Right renal pelvis (tissue), 4 donors: ENCODE measurements at regions not wholly inside any gene's neighbourhood (a gene's known extent, or its start where the extent isn't known, plus 50 kb on each side); places are given as distances from the start of the nearest gene placed in this dataset.

Experiments used
- DNase-seq, 4 donors: peaks; one replicate each; pipeline ENCODE4 v3.0.0-alpha.2; 2013; ENCODE audit warnings: low read depth in 4 of 4, low spot score in 3 of 4, missing footprints in 1 of 4

DNA sequence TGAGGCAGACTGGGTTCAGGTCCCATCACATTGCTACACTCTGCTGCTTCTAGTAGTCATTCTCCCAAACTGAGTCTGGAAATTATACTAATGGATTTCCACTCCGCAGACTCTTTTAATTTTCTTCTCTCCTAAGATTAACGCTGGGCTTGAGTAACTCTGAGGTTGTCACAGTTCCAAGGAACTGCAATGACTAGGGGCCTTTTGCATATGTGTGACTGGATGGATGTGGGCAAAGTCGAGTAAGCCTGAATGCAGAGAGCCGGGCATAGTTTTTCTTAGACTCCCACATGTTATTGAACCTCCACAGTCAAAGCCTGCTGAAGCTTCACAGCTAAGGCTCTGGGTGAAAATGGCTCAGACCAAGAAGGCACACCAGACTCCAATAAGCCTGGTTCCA is 160.9 kb upstream of the PROX1 start:
- DNase-seq = peak in 1 of 4 donors; percentile 14

DNA sequence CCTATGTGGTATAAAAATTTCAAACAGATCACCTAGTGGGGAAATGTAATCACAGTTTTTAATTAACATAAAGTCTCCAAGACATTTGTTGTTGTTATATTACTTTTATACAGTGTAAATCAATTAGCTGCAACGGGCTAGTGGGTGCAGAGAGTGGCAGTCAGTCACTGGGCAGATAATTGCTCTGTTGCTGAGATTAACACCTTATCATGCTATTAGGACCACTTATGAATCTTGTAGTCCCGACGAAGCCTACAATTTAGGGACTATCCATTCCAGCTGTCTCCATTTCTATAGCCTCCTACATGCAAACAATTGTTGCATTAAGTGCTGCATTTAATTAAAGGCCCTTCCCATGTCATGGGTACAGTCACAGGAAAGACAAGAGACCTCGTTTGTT is 158.9 kb upstream of the PROX1 start:
- DNase-seq = no peak

DNA sequence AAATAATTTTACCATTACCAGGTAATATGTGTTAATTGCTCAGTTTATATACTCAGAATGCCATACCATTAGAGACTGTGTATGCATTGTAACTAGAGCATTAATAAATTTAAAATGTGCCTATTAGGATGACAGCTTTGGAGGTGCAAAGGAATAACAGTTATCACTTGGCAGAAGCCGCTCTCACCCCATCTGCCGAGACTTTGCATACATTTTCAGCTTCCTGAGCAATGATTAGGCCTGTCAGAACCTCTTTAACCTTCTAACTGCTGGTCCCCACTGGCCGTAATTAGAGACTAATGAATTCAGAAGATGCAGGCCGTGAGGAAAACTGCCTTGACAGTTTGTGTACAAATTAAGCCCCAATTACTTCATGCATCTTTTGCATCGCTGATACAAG is 158.0 kb upstream of the PROX1 start:
- DNase-seq = no peak

DNA sequence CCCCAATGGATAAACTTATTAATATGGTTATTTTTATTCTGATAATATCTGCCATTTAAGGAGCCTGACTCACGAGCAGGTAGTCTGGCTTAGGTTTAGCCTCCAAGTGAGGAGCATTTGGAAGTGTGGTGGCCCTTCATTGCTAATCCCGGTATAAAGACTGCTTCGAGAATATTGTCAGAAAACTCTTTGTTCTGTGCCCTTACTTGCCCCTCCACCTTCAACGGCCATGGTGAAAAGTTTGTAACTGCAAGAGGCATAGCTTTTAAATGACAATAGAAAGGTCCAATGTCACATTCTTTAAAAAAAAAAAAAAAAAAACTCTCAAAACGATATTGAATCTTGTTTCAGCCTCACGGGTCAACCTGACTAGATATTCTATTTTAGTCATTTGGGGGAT is 157.4 kb upstream of the PROX1 start:
- no peak for DNase-seq

DNA sequence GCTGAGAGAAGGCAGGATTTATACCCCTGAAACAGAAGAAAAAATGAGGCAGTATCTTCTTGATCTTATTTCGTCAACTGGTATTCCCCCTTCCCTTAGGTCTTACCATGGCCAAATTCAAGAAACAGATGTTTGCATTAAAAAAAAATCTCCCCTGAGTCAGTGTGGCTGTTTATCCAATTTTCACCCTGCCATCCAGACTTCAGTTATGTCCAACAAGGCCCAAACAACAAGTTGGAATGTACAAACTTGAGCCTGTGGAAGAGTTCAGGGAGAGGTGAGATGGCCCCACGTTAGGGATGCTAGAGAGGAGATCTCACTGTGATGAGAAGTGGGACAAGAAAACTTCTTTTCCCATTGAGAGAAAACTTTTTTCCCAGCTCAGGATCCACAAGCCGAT is 147.2 kb upstream of the PROX1 start:
- DNase-seq = no peak

DNA sequence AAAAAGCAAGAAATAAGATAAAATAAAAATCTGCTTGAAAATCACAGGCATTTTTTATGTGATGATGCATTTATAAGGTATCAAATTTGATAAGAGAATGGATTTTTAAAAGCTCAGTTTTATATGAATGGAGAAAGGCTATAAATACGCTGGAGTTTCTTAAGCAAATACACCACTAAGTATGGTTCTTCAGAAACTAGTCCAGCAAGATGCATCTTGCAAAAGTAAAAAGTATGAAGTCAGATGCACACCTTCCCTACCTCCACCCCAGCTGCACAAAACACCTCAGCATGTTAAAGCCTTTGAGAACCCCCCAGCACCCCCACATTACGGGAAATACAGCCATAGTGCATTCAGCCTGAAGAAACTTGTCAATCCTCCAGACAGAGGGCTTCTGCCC is 143.1 kb upstream of the PROX1 start:
- DNase-seq = no peak

DNA sequence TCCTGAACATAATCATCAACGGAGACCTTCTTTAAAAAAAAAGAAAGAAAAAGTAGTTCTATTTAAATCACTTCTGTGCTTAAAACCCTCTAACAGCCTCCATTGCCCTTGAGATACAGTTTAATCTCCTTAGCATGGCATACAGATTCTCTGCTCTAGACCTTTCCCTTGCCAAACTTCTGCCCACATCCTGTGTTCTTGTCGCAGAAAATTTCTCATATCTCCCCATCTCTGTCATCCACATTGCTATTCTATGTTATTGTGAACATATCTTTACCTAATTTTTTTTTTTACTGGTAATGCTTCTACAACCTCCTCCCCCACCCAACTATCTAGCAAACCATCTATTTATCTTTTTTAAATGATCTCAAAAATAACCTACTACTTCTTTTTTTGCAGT is 135.7 kb upstream of the PROX1 start:
- no peak for DNase-seq

DNA sequence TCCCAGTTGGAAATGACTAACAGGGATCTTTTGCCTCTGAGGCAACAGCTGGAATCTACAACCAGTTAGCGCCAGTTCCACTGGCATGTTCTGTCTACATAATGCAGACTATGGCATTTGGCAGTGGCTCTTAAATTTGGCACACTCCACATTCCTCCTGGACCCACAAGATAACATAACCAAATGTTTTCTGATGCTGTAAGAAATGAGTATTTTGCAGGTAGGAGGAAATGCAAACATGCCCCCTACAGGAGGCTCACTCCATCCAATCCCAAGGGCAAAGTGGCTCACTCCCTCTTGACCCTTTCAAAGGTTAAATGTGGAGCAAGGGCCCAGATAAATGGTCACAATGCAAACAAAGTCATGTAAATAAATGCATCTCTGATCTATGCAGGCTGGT is 129.2 kb upstream of the PROX1 start:
- DNase-seq = no peak

DNA sequence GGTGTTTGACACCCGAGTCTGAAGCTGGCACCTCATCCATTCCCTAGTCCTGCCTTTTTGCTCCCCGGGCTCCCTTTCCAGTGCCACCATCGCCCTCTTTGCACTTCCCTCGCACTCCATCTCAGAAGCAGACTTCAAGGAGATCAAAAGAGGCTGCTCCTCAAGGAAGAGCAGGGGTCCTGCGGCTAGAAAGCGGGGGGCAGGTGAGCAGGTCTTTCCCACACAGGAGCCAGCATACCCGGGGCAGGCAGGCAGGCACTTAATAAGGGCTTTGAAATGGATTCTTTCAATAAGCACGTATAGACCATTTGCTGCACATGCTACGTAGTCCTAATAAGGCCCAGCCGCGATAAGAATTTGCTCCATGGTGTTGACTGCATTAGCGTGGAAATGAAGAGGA is 125.9 kb upstream of the PROX1 start:
- DNase-seq = no peak

DNA sequence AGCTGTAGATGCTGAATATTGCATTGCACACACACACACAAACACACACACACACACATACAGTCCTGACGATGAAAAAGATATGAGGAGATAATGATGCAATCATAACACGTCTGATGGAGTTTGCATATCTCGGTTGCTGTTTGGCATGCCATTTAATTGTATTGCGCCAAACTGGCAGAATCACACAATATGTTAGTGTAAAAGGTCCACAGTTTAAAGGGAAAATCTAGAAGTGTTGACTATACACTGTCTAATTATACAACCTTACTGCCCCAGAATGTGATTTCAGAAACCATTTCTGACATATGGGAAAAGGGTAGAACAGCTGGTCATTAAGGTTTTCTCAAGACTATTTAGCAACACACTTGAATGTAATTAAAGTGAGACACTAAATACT is 123.7 kb upstream of the PROX1 start:
- DNase-seq = no peak

DNA sequence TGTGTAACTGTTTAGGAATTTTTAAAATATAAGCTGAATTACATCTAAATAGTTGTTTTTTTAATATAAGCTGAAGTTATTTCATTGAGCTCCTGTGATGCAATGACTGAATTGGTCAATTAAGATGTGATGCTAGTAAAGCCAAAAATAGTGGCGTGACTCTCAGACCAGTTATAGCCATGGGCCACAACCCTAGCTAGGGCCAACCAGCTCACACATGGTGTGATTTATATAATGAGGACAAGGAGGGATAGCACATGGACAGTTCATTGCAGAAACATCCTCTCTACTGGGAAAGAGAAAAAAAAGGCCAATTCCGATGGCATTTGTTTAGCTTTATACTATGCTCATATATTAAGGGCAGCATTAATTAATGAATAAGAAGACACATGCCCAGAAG is 119.3 kb upstream of the PROX1 start:
- DNase-seq = no peak

DNA sequence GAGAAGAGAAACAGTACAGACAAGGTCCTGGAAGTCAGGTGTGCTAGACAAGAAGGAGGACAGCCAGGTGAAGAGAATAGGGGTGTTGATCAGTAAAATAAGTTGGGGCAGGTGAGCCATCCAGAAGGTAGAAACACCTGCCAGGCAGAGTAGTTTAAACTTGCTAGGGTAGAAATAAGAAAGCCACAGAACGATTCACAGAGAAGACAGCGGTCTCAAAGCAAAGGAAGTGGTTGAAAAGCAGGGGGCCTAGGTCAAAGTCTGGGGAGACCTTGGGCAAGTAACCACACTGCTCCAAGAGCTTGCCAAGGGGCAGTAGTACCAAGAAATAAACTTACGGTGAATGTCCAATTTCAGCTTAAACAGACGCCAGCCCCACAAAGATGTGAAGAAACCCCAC is 116.6 kb upstream of the PROX1 start:
- DNase-seq = no peak

DNA sequence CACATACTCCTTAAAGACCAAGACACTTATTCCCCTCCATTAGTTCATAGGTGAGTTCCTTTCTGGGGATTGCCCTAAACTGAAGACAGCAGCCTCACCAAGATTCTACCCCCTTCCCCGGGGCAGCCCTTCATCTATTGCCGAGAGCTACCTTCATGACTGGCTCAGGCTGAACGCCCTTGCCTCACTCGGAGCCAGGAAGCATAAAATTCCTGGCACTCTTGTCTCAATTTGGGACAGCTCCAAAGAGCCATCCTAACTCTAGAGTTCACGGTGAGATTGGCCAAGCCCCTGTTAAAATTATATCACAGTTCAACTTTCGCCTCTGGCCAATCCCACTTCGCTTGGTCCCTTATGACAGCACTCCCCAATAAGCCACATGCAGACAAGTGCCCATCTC is 113.0 kb upstream of the PROX1 start:
- no peak for DNase-seq

DNA sequence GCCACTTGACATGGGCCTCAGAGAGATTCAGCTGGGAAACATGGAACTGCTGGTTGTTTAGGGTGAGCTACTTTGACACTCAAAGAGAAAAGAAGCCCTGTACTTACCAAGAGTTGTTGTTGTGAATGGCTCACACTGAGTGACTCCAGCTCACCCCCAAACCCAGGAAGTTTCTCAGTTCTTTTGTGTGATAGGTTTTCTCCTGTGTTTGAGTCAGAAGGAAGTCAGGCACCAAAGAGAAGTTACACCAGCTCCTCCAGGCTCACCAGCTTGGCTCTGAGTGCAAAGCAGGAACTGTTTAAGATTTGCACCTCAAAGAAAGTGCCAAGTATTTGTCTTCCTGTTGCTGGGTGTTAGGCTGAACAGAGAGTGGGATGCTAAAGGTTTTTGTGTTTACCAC is 111.2 kb upstream of the PROX1 start:
- DNase-seq = no peak

DNA sequence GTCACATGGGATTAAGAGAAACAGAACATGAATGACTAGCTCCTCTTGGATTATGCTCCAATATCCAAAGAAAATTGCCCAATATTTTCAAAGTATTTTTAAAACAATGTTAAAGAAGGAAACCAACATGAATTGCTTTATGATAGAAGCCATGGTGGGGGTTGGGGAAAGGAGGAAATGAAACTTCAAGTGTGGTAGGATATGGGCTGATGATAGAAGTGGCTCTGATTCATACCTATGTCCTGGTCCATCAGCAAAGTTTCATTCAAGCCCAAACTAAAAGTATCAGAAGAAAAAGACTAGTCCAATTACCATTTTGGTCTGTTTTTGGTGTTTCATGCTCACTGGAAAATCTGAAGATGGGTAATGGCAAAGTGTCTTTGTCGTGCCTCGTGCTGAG is 104.2 kb upstream of the PROX1 start:
- DNase-seq = no peak

DNA sequence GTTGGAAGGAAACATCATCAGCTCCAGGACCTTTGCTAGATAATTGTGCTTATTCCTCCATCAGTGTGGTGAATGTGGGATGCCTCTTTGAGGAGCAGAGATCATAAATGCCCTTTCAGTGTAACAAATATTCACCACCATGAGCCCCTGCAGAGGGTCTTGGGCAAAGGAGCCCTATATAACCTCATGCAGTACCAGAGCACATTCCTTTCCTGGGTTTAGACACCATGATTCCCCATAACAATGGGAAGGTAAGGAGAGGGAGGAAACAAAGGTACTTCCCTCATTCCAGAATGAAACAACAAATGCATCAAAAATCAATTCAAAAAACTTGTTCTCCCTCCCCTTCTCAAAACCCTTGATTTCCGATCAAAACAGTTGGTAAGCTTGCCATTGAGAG is 103.4 kb upstream of the PROX1 start:
- DNase-seq = no peak

DNA sequence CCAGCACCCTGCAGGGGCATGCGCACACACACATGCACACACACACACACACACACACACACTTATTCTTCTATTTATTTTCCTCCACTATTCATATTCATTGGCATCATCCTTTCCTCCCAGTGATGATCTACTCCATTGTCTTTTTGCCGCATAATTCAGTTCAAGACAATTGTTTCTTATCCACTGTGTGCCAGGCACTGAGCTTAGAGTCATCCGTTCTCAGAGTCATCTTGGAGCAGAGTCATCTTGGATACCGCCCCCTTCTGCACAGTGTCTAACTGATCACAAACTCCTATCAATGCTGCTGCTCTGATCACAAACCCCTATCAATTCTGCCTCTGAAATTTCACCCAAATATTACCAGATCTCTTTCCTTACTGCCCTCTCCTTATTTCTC is 102.8 kb upstream of the PROX1 start:
- DNase-seq = no peak

DNA sequence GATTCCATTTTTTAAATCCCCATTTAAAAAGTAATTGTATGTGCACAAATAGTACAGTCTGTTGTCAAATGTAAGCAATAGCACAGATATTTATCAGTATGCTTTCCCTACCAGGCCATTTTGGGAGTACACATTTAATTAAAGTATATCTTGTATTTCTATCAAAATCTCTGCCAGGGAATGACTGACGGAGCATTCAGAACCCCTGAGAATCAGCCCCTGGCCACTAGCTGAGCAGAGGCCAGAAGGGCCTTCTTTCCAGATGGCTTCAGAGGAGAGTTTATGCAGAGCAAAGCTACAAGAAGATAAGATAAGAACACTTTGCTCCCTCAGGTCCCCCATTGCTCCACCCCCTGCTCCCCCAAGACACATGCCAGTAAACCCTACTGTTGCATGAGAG is 99.9 kb upstream of the PROX1 start:
- DNase-seq = no peak

DNA sequence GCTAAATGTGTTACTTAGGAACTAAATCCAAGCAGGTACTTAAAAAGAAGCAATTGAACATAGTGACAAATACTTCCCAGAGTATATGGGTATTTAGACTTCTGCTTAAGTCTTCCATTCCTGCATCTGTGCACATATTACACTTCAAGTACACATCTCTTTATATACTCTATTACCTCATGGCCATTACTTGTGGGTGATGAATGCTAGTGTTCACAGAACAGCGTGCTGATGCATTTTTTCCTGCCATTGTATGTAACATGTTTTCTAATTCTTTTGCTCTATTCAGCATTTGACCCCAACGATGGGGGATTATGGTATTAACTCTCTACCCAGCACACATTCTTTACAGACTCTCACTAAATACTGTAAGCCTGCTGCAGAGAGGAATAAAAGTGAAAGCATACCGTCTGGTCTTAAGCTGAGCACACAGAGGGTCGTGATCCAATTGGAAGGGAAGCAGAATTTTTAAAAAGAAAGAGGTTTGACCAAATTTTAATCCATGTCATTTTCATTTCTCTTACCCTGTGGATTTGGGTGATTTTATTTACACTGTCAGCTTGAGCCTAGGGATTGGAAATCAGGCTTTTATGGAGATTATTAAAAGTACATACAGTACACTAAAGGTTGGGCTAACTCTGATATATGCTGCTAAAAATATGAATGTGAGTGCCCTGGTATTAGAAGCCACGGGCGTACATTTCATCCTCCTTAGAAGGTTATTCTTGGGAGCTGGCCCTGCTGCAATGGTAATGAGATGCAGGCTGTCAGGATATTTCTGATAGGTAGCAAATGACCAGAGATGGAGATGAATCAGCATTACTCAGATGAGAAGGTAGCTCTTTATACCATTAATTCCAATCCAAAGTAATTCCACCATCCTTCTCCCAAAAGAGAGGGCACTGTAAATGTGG is 95.5 kb upstream of the PROX1 start:
- no peak for DNase-seq

DNA sequence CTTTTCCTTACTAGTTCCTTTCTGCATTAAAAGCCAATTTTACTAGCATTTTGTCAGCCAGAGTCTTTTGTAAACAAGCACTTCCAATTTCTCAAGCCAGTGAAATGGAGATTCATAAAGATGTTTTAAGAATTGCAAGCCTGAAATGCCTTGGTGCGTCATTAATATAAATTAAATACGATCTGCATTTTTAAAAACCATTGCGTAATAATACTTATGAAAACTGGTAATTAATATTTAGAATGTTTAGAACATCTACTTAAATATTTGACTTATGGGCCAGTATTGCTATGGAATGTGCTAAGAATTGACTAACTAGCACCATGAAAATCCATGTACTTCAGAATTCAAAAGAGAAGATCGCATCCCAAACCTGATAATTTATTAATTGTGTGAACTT is 89.1 kb upstream of the PROX1 start:
- DNase-seq = no peak

DNA sequence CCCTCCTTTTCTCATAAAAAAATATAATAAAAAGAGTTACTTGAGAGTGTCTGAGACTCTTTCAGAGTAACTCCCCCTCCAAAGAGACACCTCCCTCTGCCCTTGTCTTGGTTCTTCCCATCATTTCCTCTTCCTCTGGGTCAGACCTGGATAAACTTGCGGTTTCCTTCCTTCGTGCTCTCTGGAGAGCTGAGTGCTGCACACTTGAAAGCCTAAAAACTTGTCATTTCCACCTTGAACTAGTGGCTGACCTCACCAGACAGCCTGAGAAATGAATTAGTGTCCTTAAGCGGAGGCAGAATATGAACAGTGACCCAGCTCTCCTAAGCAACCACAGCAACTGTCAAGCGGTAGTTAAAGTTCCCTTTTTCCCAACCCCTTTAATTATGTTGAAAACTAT is 88.4 kb upstream of the PROX1 start:
- DNase-seq = no peak

DNA sequence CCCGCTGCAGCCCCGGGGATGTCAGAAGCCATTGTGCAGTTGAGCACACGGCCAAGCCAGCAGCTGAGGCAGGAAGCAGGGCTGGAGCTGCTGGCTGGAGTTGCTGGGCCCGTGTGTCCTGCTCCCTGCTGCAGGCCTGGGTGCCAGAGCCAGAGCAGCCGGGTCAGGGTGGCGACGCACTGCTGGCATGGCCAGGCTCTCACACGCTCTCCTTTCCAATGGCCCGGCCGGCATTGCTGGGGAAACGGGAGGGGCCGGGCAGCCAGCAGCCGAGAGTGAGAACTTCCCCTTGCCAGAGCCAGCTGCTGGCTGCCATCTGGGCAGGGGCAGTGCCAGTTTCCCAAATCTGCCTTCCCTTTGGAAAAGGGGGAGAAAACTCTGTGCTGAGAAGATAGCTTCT is 82.4 kb upstream of the PROX1 start:
- DNase-seq = no peak

DNA sequence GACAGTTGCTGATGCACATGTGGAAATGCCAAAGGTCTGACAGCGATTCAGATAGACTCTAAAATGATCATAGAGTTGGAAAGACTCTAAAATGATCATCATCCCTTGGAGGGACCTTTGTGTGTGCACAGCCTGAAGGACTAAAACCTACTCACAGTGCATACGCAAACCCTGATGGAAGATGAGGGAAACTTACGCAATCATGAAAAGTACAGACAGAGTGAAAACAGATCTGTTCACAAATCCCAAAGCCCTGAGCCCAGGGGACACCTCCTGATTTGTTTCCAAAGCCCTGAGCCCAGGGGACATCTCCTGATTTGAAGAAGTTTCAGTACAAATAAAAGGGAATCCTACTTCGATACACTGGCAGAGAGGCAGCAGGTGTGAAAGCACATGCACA is 79.3 kb upstream of the PROX1 start:
- no peak for DNase-seq
